GM19372 (cell line): ENCODE measurements at regions not wholly inside any gene's neighbourhood (a gene's known extent, or its start where the extent isn't known, plus 50 kb on each side); places are given as distances from the start of the nearest gene placed in this dataset.

Experiments used
- ATAC-seq: cut with Tn5 transposase; IDR thresholded peaks from one replicate; pipeline ENCODE4 v1.9.1; 2021; ENCODE audit warnings: mild to moderate bottlenecking, low read depth, moderate library complexity; ENCODE audit not compliant: unreplicated experiment

DNA sequence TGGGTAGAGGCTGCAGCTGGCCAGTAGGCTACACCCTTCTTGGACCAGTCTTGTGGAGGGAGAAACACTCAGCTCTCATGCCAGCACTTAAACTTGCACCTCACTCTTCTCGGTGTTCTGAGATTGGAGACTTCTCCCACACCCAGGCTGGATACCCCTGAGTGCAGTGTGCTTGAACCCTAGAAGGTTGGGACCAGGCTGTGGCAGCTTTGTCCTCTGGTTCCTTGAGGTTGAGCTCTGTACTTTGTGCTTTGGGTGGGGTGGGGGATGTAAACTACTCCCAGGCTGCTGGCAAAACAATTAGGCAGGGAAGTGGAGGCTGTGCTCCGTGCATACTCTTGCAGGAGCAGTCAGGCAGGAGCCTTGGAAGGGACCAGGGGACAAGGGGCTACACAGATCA is 143.6 kb upstream of the GNPDA2 start:
- no peak for ATAC-seq

GRCh38 chr4:44869222-44869882 is 143.0 kb upstream of the GNPDA2 start:
- no peak for ATAC-seq

GRCh38 chr4:44861756-44862155 is 135.4 kb upstream of the GNPDA2 start:
- no peak for ATAC-seq

- ATAC-seq, result no peak
Measured at GRCh38 chr4:44859477-44859876, 133.1 kb upstream of the GNPDA2 start.

GRCh38 chr4:44848466-44848865 is 122.1 kb upstream of the GNPDA2 start:
- no peak for ATAC-seq

- ATAC-seq, result no peak
Measured at GRCh38 chr4:44845993-44846392, 119.6 kb upstream of the GNPDA2 start.

GRCh38 chr4:44845309-44845708 is 119.0 kb upstream of the GNPDA2 start:
- ATAC-seq, result no peak

DNA sequence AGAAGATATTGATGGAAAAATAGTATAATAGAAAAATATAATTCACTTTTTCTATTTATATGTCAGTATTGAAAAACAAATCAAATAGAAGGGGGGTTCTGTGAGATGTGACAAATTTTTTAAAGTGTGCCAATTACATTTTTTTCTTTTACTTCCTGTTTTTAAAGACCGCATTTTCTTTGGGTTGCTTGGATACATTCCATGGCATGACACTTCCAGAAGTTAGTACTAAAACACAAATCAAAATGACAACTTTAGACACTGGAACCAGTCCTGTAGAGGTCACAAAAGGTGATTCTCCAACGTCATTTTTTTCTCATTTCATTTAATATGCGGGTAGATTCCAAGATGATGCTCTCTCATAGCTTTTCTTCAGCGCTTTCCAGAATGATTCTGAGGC is 116.2 kb upstream of the GNPDA2 start:
- ATAC-seq, result no peak

GRCh38 chr4:44817930-44818329 is 91.6 kb upstream of the GNPDA2 start:
- ATAC-seq, result no peak

GRCh38 chr4:44806071-44806470 is 79.7 kb upstream of the GNPDA2 start:
- ATAC-seq, result no peak

DNA sequence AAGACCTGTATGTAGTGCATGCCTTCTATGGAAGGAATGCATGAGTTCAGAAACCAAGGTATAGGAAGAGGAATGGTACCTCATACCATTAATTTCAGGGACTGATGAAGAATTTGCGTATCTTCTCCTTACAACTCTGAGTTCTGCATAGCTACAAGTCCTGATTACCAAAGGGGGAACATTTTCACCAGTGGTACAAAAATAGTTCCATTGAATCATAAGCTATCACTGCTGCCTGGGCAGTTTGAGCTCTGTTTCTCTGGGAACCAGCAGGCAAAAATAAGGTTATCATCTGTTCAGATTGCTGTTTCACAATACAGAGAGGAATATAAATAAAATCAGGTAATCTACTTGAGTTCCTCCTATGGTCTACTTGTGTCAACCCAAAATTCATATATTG is 77.9 kb upstream of the GNPDA2 start:
- ATAC-seq, result no peak

DNA sequence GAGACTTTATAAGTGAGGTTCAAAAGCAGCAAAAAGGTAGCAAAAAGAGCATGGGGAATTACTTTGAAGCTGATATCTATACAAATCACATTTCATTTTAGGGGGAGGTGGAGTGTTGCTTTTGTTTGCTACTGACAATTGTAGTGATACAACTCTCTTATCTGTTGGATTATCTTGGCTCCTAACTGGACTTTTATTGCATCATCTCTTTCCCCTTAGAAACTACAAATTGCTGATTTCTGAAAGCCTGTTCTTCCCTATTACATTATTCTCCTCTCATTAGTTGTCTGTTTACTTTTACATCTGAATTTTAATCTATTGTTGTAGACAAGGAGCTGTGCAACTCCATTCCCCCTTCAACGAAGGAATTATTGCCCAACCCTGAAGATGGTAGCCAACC is 75.0 kb upstream of the GNPDA2 start:
- ATAC-seq, result no peak

GRCh38 chr4:44791831-44792230 is 65.5 kb upstream of the GNPDA2 start:
- ATAC-seq, result no peak

- no peak for ATAC-seq
Measured at GRCh38 chr4:44777115-44777514, 50.8 kb upstream of the GNPDA2 start.
